Heart left ventricle (tissue), 13 donors: ENCODE measurements at regions not wholly inside any gene's neighbourhood (a gene's known extent, or its start where the extent isn't known, plus 50 kb on each side); places are given as distances from the start of the nearest gene placed in this dataset.

Experiments
- CTCF ChIP-seq, 12 donors: fragments of 200-600 bp; sonication (generic) in 4 of 12; IDR thresholded peaks; one replicate each; pipeline versions ENCODE4 v1.5.0 to v1.8.0; 2018 to 2022; ENCODE audit warnings: antibody characterized with exemption in 12 of 12, mild to moderate bottlenecking in 5 of 12
- POLR2A ChIP-seq, 2 donors: fragments of 450-650 bp; IDR thresholded peaks; one replicate each; pipeline ENCODE4 v1.6.1; 2017; ENCODE audit warnings: antibody characterized with exemption in 2 of 2, mild to moderate bottlenecking in 2 of 2, moderate library complexity in 2 of 2
- donor health status: ischemic (EF 13 %, LVEDD 7.1; RV severe dilation, severe dysfunction).
- donor health status: DM: no; HTN: yes; CAD: no.
- donor health status: DM: no; HTN: no; CAD: no.
- donor health status: ischemic (EF 25% LVEDD 6.9; RV normal size, moderate dysfunction).
- donor health status: ischemic (EF 25% LVEDD 5.7; RV mildly dilated, moderate dysfunction).
- donor health status: ischemic (EF 35%, LVEDD 5.7; RV mildly dilated, moderate dysfunction).
- donor health status: nonischemic (EF 11% LVEDD 7.7; RV severe dilation, severe dysfunction).
- donor health status: DM: yes; HTN: yes; CAD: no.
- donor health status: PGD.
- donor health status: ischemic (EF 29% LVEDD 5.4; RV normal size, mild dysfunction).
- donor health status: nonischemic (EF 23%, LVEDD 6.1; RV moderate dilation, normal function).

- TF ChIP-seq POLR2A (IDR thresholded peaks at IDR 0.05), result no peak
- no peak for TF ChIP-seq CTCF (IDR thresholded peaks at IDR 0.05)
Observed at GRCh38 chr2:146388757-146389156, 1456.1 kb upstream of the ACVR2A start.
